SK-N-SH treated with all-trans-retinoic acid at 6 μM for 48 hours (cell line): ENCODE measurements at regions not wholly inside any gene's neighbourhood (a gene's known extent, or its start where the extent isn't known, plus 50 kb on each side); places are given as distances from the start of the nearest gene placed in this dataset.

Experiments used
- ATAC-seq: fragments of 200-7000 bp; cut with Tn5 transposase; 3 replicates; pipeline ENCODE4 v1.9.1; 2020; ENCODE audit warnings: mild to moderate bottlenecking, moderate library complexity
- ARNTL ChIP-seq: fragments of 450-650 bp; formaldehyde crosslinking; IDR thresholded peaks from 2 replicates; pipeline ENCODE4 v1.5.0; 2020; ENCODE audit warnings: low read depth, mild to moderate bottlenecking, moderate library complexity, borderline replicate concordance
- BACH2 ChIP-seq: fragments of 250-450 bp; sonication (Bioruptor Pico); IDR thresholded peaks from 2 replicates; pipeline ENCODE4 v1.9.0; 2021; ENCODE audit warnings: mild to moderate bottlenecking, borderline replicate concordance
- CREB5 ChIP-seq: fragments of 250-450 bp; sonication (Bioruptor Pico); IDR thresholded peaks from 2 replicates; pipeline ENCODE4 v1.5.1; 2020; ENCODE audit warnings: low read depth, mild to moderate bottlenecking, moderate library complexity
- CSDC2 ChIP-seq: fragments of 250-450 bp; sonication (Bioruptor Pico); IDR thresholded peaks from 2 replicates; pipeline ENCODE4 v1.5.0; 2020; ENCODE audit warnings: mild to moderate bottlenecking, moderate library complexity
- CSRNP3 ChIP-seq: fragments of 250-450 bp; sonication (Bioruptor Pico); IDR thresholded peaks from 2 replicates; pipeline ENCODE4 v1.5.1; 2021; ENCODE audit warnings: mild to moderate bottlenecking, moderate library complexity
- ESRRG ChIP-seq: fragments of 250-450 bp; sonication (Bioruptor Pico); IDR thresholded peaks from 2 replicates; pipeline ENCODE4 v1.6.1; 2021; ENCODE audit warnings: mild to moderate bottlenecking
- GLIS3 ChIP-seq: fragments of 250-450 bp; sonication (Bioruptor Pico); IDR thresholded peaks from 2 replicates; pipeline ENCODE4 v1.5.0; 2020; ENCODE audit warnings: mild to moderate bottlenecking, moderate library complexity
- ISL1 ChIP-seq: fragments of 250-450 bp; sonication (Bioruptor Pico); IDR thresholded peaks from 2 replicates; pipeline ENCODE4 v2.1.2; 2022; ENCODE audit warnings: mild to moderate bottlenecking, moderate library complexity
- OSR1 ChIP-seq: fragments of 250-450 bp; sonication (Bioruptor Pico); IDR thresholded peaks from 2 replicates; pipeline ENCODE4 v1.8.0; 2022; ENCODE audit warnings: moderate library complexity, mild to moderate bottlenecking, inconsistent platforms
- POU6F1 ChIP-seq: fragments of 250-450 bp; sonication (Bioruptor Pico); IDR thresholded peaks from 2 replicates; pipeline ENCODE4 v1.8.0; 2021; ENCODE audit warnings: low read depth, mild to moderate bottlenecking, moderate library complexity, borderline replicate concordance
- PPARA ChIP-seq: fragments of 250-450 bp; sonication (Bioruptor Pico); IDR thresholded peaks from 2 replicates; pipeline ENCODE4 v1.5.0; 2020; ENCODE audit warnings: mild to moderate bottlenecking, borderline replicate concordance
- RARB ChIP-seq: fragments of 250-450 bp; sonication (Bioruptor Pico); IDR thresholded peaks from 2 replicates; pipeline ENCODE4 v1.8.0; 2021; ENCODE audit warnings: mild to moderate bottlenecking, moderate library complexity
- SNAI2 ChIP-seq: fragments of 250-450 bp; sonication (Bioruptor Pico); IDR thresholded peaks from 2 replicates; pipeline ENCODE4 v1.5.0; 2020; ENCODE audit warnings: mild to moderate bottlenecking, moderate library complexity
- TCF4 ChIP-seq: fragments of 250-450 bp; sonication (Bioruptor Pico); IDR thresholded peaks from 2 replicates; pipeline ENCODE4 v1.8.0; 2021; ENCODE audit warnings: mild to moderate bottlenecking, moderate library complexity, borderline replicate concordance
- TOX ChIP-seq: fragments of 250-450 bp; sonication (Bioruptor Pico); IDR thresholded peaks from 2 replicates; pipeline ENCODE4 v1.8.0; 2021; ENCODE audit warnings: mild to moderate bottlenecking, moderate library complexity, borderline replicate concordance
- TSHZ2 ChIP-seq: fragments of 250-450 bp; sonication (Bioruptor Pico); IDR thresholded peaks from 2 replicates; pipeline ENCODE4 v1.5.0; 2020; ENCODE audit warnings: mild to moderate bottlenecking, moderate library complexity
- ZC3H10 ChIP-seq: fragments of 250-450 bp; sonication (Bioruptor Pico); IDR thresholded peaks from 2 replicates; pipeline ENCODE4 v1.5.1; 2021; ENCODE audit warnings: mild to moderate bottlenecking, moderate library complexity
- ZFP30 ChIP-seq: fragments of 450-650 bp; formaldehyde crosslinking; IDR thresholded peaks from 2 replicates; pipeline ENCODE4 v1.5.0; 2022; ENCODE audit warnings: mild to moderate bottlenecking, moderate library complexity
- ZNF565 ChIP-seq: fragments of 450-650 bp; formaldehyde crosslinking; conservative IDR thresholded peaks from 2 replicates; pipeline ENCODE4 v1.5.0; 2020; ENCODE audit warnings: low read depth, mild to moderate bottlenecking, moderate library complexity
- ZNF70 ChIP-seq: fragments of 450-650 bp; formaldehyde crosslinking; IDR thresholded peaks from 2 replicates; pipeline ENCODE4 v1.5.0; 2020; ENCODE audit warnings: mild to moderate bottlenecking, moderate library complexity
- ZNF8 ChIP-seq: fragments of 450-650 bp; formaldehyde crosslinking; IDR thresholded peaks from 2 replicates; pipeline ENCODE4 v1.5.0; 2020; ENCODE audit warnings: mild to moderate bottlenecking, moderate library complexity

- TF ChIP-seq ZNF70 = no peak
- TF ChIP-seq CSDC2 = no peak
- no peak for TF ChIP-seq PPARA (CRISPR knock-in tag)
- TF ChIP-seq TOX (CRISPR knock-in tag) = no peak
- TF ChIP-seq, all 23 proteins: peak for 0
Observed at GRCh38 chr1:64358692-64359091, 111.2 kb upstream of the CACHD1 start (continued).

- no peak for ATAC-seq
Observed at GRCh38 chr1:64361974-64362373, 108.0 kb upstream of the CACHD1 start.

GRCh38 chr1:64363111-64363510 is 106.8 kb upstream of the CACHD1 start:
- no peak for TF ChIP-seq ZC3H10 (CRISPR knock-in tag)
- no peak for TF ChIP-seq ISL1 (CRISPR knock-in tag)
- no peak for TF ChIP-seq ZNF70
- TF ChIP-seq ZNF565 = no peak
- no peak for TF ChIP-seq POU6F1 (CRISPR knock-in tag)
- no peak for TF ChIP-seq TCF4 (CRISPR knock-in tag)
- no peak for TF ChIP-seq RARB
- TF ChIP-seq TOX (CRISPR knock-in tag) = no peak
- no peak for TF ChIP-seq BACH2 (CRISPR knock-in tag)
- TF ChIP-seq SNAI2 (CRISPR knock-in tag) = no peak
- no peak for ATAC-seq

More at GRCh38 chr1:64361974-64362373, 108.0 kb upstream of the CACHD1 start:
- TF ChIP-seq ZFP30 (no peak), ZNF70 (no peak), GLIS3 (CRISPR knock-in tag) (no peak)

GRCh38 chr1:64363616-64364015 is 106.3 kb upstream of the CACHD1 start:
- no peak for TF ChIP-seq CSDC2
- no peak for TF ChIP-seq CREB5 (CRISPR knock-in tag)
- TF ChIP-seq ARNTL = no peak
- no peak for ATAC-seq

GRCh38 chr1:64366821-64367220 is 103.1 kb upstream of the CACHD1 start:
- no peak for ATAC-seq
- TF ChIP-seq OSR1 (no peak), ZNF8 (no peak), ISL1 (CRISPR knock-in tag) (no peak), ESRRG (CRISPR knock-in tag) (no peak), RARB (no peak), ZC3H10 (CRISPR knock-in tag) (no peak), TCF4 (CRISPR knock-in tag) (no peak), ZFP30 (no peak), TOX (CRISPR knock-in tag) (no peak), BACH2 (CRISPR knock-in tag) (no peak), ZNF565 (no peak), CSRNP3 (CRISPR knock-in tag) (no peak), TSHZ2 (CRISPR knock-in tag) (no peak), PPARA (CRISPR knock-in tag) (no peak), ARNTL (no peak)
